Fibroblast of lung (primary cell): ENCODE measurements at regions not wholly inside any gene's neighbourhood (a gene's known extent, or its start where the extent isn't known, plus 50 kb on each side); places are given as distances from the start of the nearest gene placed in this dataset.
A peak's percentile ranks its signal among the peaks of the same experiment; 100 is the strongest.

Experiments used
- DNase-seq, 2 donors: peaks; one replicate each; pipeline versions ENCODE4 v3.0.0 to v3.0.0-alpha.2; 2010; ENCODE audit warnings: low read depth in 2 of 2
- H2AFZ ChIP-seq: 2 replicates; pipeline ENCODE4 v1.5.1; 2012; ENCODE audit warnings: low read length, control low read depth, inconsistent platforms
- H3K27ac ChIP-seq: 2 replicates; pipeline ENCODE4 v1.5.1; 2011; ENCODE audit warnings: low read length, control low read depth; ENCODE audit not compliant: insufficient read depth
- H3K27me3 ChIP-seq: 2 replicates; pipeline ENCODE4 v1.5.1; 2011; ENCODE audit warnings: mild to moderate bottlenecking, low read length; ENCODE audit not compliant: control insufficient read depth, insufficient read depth
- H3K36me3 ChIP-seq: 2 replicates; pipeline ENCODE4 v1.5.1; 2011; ENCODE audit warnings: low read length; ENCODE audit not compliant: control insufficient read depth, insufficient read depth
- H3K4me1 ChIP-seq: 2 replicates; pipeline ENCODE4 v1.5.1; 2011; ENCODE audit warnings: low read length; ENCODE audit not compliant: control insufficient read depth, insufficient read depth; ENCODE audit errors: extremely low read depth
- H3K4me2 ChIP-seq: 2 replicates; pipeline ENCODE4 v1.5.1; 2011; ENCODE audit warnings: low read length, control low read depth; ENCODE audit not compliant: insufficient read depth; ENCODE audit errors: extremely low read depth
- H3K4me3 ChIP-seq, 4 experiments: fragments of 200-600 bp in 1 of 4; sonication (generic) in 1 of 4; replicated peaks in 1 of 4; 2 replicates each; pipeline ENCODE4 v1.5.1; 2011 to 2016; ENCODE audit warnings: low read length in 4 of 4, low read depth in 3 of 4, mild to moderate bottlenecking in 3 of 4, control low read depth in 2 of 4, inconsistent platforms in 1 of 4, mixed read lengths in 1 of 4; ENCODE audit not compliant: insufficient read depth in 1 of 4; ENCODE audit errors: control extremely low read depth in 1 of 4
- H3K79me2 ChIP-seq: 2 replicates; pipeline ENCODE4 v1.5.1; 2012; ENCODE audit warnings: mild to moderate bottlenecking, low read length, inconsistent platforms; ENCODE audit not compliant: control insufficient read depth, insufficient read depth
- H3K9ac ChIP-seq: 2 replicates; pipeline ENCODE4 v1.5.1; 2011; ENCODE audit warnings: mild to moderate bottlenecking, low read length, control low read depth; ENCODE audit not compliant: insufficient read depth
- H3K9me3 ChIP-seq: 2 replicates; pipeline ENCODE4 v1.5.1; 2012; ENCODE audit warnings: low read depth, low read length; ENCODE audit not compliant: control insufficient read depth, insufficient read depth
- H4K20me1 ChIP-seq: 2 replicates; pipeline ENCODE4 v1.5.1; 2011; ENCODE audit warnings: low read length; ENCODE audit not compliant: control insufficient read depth, insufficient read depth; ENCODE audit errors: extremely low read depth
- CTCF ChIP-seq, 2 donors: IDR thresholded peaks in 1 of 2; conservative IDR thresholded peaks in 1 of 2; 1 replicate in 1 of 2; 2 replicates in 1 of 2; pipeline ENCODE4 v1.5.1; 2011 to 2012; ENCODE audit warnings: low read length in 2 of 2, control low read depth in 1 of 2, inconsistent platforms in 1 of 2, low read depth in 1 of 2, mild to moderate bottlenecking in 1 of 2
- EZH2 ChIP-seq: IDR thresholded peaks from 2 replicates; pipeline ENCODE4 v1.5.1; 2012; ENCODE audit warnings: low read length, control low read depth, mild to moderate bottlenecking; ENCODE audit errors: missing control alignments

GRCh38 chr4:180141734-180142133 lies 2101.5 kb upstream of the TENM3 start:
- H3K27me3 ChIP-seq = no peaks in the 10 kb centered on the region
- H3K4me3 ChIP-seq = no peak overlapping the region
- H3K9ac ChIP-seq = no peak overlapping the region
- no peaks in the 10 kb centered on the region for H3K4me1 ChIP-seq
- DNase-seq = no peak
- no peak overlapping the region for H3K4me2 ChIP-seq
- H3K36me3 ChIP-seq = no peaks in the 10 kb centered on the region
- H4K20me1 ChIP-seq = no peaks in the 10 kb centered on the region
- H3K27ac ChIP-seq = no peak overlapping the region
- H3K79me2 ChIP-seq = no peaks in the 10 kb centered on the region
- no peak overlapping the region for H2AFZ ChIP-seq
- no peak for TF ChIP-seq EZH2
- TF ChIP-seq CTCF (conservative IDR thresholded peaks at IDR 0.05 in 1 of 2, IDR thresholded peaks at IDR 0.05 in 1 of 2; ENCODE audit: low read depth in 1 of 2, low read length in 2 of 2) = no peak
- H3K9me3 ChIP-seq = no peaks in the 10 kb centered on the region

GRCh38 chr4:180148737-180149136 lies 2094.5 kb upstream of the TENM3 start:
- H4K20me1 ChIP-seq = no peaks in the 10 kb centered on the region
- no peaks in the 10 kb centered on the region for H3K4me1 ChIP-seq
- no peak overlapping the region for H3K9ac ChIP-seq
- H3K79me2 ChIP-seq = no peaks in the 10 kb centered on the region
- H3K4me3 ChIP-seq = no peak overlapping the region
- no peaks in the 10 kb centered on the region for H3K27me3 ChIP-seq
- no peaks in the 10 kb centered on the region for H3K9me3 ChIP-seq
- peak in 1 of 2 donors; percentile 61 for DNase-seq
- H3K36me3 ChIP-seq = no peaks in the 10 kb centered on the region
- TF ChIP-seq CTCF (conservative IDR thresholded peaks at IDR 0.05 in 1 of 2, IDR thresholded peaks at IDR 0.05 in 1 of 2; ENCODE audit: low read depth in 1 of 2, low read length in 2 of 2) (no peak), EZH2 (no peak)
- H3K27ac ChIP-seq = no peak overlapping the region
- no peak overlapping the region for H3K4me2 ChIP-seq
- no peak overlapping the region for H2AFZ ChIP-seq

- no peak overlapping the region for H2AFZ ChIP-seq
- peak in 1 of 2 donors; percentile 36 for DNase-seq
- H3K4me1 ChIP-seq = no peaks in the 10 kb centered on the region
- no peak overlapping the region for H3K4me2 ChIP-seq
- H3K9ac ChIP-seq = no peak overlapping the region
- no peaks in the 10 kb centered on the region for H4K20me1 ChIP-seq
- no peaks in the 10 kb centered on the region for H3K27me3 ChIP-seq
- no peak overlapping the region for H3K4me3 ChIP-seq
- H3K9me3 ChIP-seq = no peaks in the 10 kb centered on the region
- H3K79me2 ChIP-seq = no peaks in the 10 kb centered on the region
- no peak overlapping the region for H3K27ac ChIP-seq
- TF ChIP-seq EZH2 (no peak), CTCF (conservative IDR thresholded peaks at IDR 0.05 in 1 of 2, IDR thresholded peaks at IDR 0.05 in 1 of 2; ENCODE audit: low read depth in 1 of 2, low read length in 2 of 2) (peak in 1 of 2 donors; percentile 26)
- no peaks in the 10 kb centered on the region for H3K36me3 ChIP-seq
These were observed 2092.4 kb upstream of the TENM3 start for GRCh38 chr4:180150818-180151217.
